LNCaP clone FGC (cell line): ENCODE measurements at regions not wholly inside any gene's neighbourhood (a gene's known extent, or its start where the extent isn't known, plus 50 kb on each side); places are given as distances from the start of the nearest gene placed in this dataset.

Experiments used
- DNase-seq: peaks from one replicate; pipeline ENCODE4 v3.0.0-alpha.2; 2011; ENCODE audit warnings: low read depth
- H3K4me3 ChIP-seq: 2 replicates; pipeline ENCODE4 v1.5.1; 2011; ENCODE audit warnings: mild to moderate bottlenecking, low read depth, low read length, control low read depth
- TF ChIP-seq, protein P1 (sequence below): IDR thresholded peaks from 2 replicates; pipeline ENCODE4 v1.5.1; 2012; ENCODE audit warnings: mild to moderate bottlenecking; ENCODE audit not compliant: control insufficient read depth, insufficient read depth; ENCODE audit errors: extremely low read depth

DNA sequence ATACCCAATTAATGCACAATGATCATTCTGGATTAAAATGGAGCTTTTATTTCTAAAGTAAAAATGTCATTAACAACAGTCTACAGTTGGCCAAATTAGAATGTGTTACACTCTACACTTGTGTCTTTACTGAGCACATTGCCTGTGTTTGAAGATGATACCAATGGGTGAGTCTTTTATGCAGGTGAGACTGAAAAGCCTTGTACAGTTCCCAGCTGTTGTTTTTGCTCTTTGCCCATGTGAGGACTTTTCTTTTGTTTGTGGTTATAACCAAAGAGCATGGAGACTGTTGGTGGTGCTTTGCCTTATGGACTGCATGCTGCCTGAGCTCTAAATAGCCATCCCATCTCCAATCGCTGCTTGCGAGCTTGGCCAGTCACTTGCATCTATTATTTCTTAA lies 264.5 kb downstream of the GATA3 start:
- H3K4me3 ChIP-seq: no peak overlapping the region
- DNase-seq: no peak
- TF ChIP-seq, protein P1, sequence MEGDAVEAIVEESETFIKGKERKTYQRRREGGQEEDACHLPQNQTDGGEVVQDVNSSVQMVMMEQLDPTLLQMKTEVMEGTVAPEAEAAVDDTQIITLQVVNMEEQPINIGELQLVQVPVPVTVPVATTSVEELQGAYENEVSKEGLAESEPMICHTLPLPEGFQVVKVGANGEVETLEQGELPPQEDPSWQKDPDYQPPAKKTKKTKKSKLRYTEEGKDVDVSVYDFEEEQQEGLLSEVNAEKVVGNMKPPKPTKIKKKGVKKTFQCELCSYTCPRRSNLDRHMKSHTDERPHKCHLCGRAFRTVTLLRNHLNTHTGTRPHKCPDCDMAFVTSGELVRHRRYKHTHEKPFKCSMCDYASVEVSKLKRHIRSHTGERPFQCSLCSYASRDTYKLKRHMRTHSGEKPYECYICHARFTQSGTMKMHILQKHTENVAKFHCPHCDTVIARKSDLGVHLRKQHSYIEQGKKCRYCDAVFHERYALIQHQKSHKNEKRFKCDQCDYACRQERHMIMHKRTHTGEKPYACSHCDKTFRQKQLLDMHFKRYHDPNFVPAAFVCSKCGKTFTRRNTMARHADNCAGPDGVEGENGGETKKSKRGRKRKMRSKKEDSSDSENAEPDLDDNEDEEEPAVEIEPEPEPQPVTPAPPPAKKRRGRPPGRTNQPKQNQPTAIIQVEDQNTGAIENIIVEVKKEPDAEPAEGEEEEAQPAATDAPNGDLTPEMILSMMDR: no peak

DNA sequence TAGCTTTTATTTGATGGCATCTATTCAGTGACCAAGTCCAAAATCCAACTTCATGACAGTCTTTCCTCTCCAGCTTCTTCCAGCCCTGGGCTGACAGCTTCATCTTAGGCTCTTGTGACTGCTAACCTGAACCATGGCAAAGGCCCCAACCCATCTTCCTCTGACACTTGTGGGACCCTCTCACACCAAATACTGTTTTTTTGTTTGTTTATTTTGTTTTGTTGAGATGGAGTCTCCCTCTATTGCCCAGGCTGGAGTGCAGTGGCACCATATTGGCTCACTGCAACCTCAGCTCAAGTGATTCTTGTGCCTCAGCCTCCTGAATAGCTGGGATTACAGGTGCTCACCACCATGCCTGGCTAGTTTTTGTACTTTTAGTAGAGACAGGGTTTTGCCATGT lies 265.2 kb downstream of the GATA3 start:
- TF ChIP-seq, protein P1: no peak
- no peak for DNase-seq
- no peak overlapping the region for H3K4me3 ChIP-seq

DNA sequence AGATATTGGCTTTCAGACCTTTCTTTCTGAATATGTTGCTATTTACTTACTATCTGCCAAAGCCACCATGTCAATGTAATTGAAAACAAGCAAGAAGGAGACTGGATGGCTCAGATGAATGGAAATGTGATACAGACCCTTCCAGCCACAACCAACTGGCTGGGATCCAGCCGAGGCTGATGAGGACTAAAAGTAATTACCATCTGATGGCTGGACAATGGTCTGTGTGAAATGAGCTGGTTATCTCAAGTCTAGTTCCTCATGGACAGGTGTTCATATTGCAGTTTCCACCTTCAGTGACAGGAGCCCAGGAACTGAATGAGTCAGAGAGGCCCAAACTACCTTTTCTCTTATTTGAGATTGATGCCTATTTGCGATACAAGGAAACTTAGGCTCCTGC lies 267.5 kb downstream of the GATA3 start:
- no peak overlapping the region for H3K4me3 ChIP-seq
- DNase-seq: no peak
- TF ChIP-seq, protein P1: no peak

DNA sequence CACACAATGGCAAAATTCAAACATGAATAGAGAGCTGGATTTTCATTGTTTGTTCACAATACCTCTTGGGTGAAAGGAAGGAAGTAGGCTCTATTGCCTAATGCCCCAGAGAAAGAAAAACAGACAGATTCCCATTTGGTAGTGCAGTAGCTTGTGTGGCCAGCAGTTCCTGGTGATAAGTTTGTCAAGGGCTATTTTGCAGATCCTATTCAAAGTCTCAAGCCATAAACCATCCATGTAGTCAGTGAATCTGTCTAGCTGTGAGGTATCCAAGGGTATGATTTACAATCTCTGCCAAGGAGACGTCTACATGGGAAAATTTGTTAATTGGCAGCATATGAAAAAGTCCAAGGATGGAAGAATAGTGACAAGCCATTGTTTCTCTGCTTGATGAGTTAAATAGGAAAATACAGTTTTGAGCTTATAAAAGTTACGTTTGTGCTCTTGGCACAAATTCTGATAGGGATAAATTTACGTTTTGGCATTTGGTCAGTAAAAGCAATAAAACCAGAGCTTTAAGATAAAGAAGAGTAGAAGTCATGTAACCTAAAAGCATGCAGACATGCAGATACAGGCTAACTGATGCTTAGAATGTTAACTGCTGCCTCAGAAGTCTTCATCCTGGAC lies 269.1 kb downstream of the GATA3 start:
- DNase-seq: no peak
- no peak overlapping the region for H3K4me3 ChIP-seq
- TF ChIP-seq, protein P1: no peak

DNA sequence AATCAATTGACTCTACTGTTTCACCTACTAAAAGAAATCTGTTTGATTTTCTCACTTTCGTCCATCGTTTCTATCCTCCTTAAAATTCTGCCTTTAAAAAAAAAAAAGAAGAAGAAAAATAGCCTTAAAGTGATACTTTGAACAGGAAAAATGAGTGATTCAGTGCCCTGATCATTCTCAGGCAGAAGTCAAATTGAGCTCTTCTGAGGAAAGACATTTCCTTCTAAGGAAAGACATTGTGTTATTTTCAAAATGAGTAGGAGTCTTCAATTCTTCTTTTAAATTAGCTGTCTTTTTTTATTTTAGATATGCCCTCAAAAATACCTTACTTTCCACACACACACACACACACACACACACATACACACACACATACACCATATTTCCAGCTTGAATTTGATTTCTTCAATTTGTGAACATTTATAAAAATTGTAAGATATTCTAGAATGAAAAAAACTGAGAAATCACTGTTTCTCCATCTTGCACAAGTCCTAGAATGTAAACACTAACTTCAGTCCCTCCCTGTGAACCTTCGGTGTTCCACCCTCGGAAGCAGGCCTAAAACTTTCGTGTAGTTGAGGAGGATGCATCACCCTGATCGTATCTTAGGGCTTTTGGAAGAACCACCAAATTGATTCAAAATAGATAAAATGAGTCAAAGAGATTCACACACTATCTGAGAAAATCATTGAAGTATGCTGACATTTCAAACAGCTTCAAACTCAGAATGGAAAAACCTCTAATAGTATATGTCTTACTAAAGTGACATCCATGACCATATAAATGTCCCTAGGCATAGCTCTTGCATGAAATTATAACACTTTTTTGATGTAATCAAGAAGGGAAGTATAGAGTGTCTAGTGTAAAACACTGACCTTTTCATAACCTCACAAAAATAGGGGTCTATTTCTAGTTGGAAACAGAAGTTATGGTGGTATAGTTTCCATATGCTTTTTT lies 270.8 kb downstream of the GATA3 start:
- DNase-seq: no peak
- no peak overlapping the region for H3K4me3 ChIP-seq
- TF ChIP-seq, protein P1: no peak

DNA sequence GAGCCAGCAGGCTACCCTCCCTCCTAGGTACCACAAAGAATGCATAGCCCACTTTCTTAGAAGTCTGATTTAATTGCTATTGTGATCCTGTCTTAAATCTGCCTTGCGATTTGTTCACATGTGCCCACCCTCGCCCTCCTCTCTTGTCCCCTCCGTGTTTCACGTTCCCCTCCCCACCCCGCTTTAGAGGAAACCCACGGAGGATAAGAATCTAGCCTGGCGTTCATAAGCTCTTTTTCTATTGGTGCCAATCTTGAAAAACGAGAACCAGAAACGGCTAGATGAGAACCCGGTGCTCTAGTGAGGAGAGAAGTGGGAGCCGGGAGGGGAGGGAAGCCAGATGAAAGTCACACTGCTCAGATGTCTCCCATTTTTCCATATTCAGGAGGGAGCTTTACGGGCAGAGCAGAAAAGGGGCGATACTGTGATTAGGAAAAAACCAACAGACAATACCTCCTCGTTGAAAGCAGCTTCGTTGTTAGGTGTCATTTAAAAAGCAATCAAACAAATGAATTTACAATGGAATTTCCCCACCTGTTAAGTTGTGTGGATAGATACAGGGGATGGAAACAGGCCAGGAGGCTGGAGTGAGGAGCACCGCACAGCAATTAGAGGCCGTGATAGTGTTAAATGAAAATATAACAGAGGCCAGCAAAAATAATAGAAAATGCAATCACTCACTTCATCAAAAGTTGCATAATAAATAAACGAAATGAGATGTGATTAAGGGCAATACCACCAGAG lies 272.1 kb downstream of the GATA3 start:
- TF ChIP-seq, protein P1: no peak; the same call in 1 of the 2 replicates
- DNase-seq: no peak
- H3K4me3 ChIP-seq: no peak overlapping the region
